IMR-90 (cell line): ENCODE measurements at regions not wholly inside any gene's neighbourhood (a gene's known extent, or its start where the extent isn't known, plus 50 kb on each side); places are given as distances from the start of the nearest gene placed in this dataset.

Experiments used
- ATAC-seq: fragments of 200-7000 bp; cut with Tn5 transposase; 2 replicates; pipeline ENCODE4 v1.9.1; 2020; ENCODE audit warnings: low read depth, mild to moderate bottlenecking, moderate library complexity
- BruUV-seq: library from RNA; stranded (reverse); fragments of 400-500 nt; replicated peaks from 2 replicates; lab custom pipeline; 2021; lab: Mats Ljungman, UMichigan
- CTCF ChIA-PET: fragments of 300-600 bp; formaldehyde crosslinking; extraction: SDS; loops from one replicate; lab custom pipeline; 2021; ENCODE audit warnings: antibody characterized with exemption; lab: Yijun Ruan, JAX
- POLR2A ChIA-PET: fragments of 300-600 bp; sonication (Branson Sonifier 250); formaldehyde crosslinking; loops from one replicate; lab custom pipeline; 2022; ENCODE audit warnings: antibody characterized with exemption; ENCODE audit not compliant: unreplicated experiment; lab: Charles Lee
- DNase-seq: peaks from one replicate; pipeline ENCODE4 v3.0.0; 2013
- H2AFZ ChIP-seq: replicated peaks from 2 replicates; pipeline ENCODE3; 2013; ENCODE audit warnings: low read length, mild to moderate bottlenecking; ENCODE audit not compliant: poor library complexity
- H2AK5ac ChIP-seq: 2 replicates; pipeline ENCODE4 v1.6.1; 2013; ENCODE audit warnings: low read depth, low read length, inconsistent platforms
- H2AK9ac ChIP-seq: replicated peaks from 2 replicates; pipeline ENCODE3; 2013; ENCODE audit warnings: mild to moderate bottlenecking, low read depth, low read length, moderate library complexity; ENCODE audit not compliant: poor library complexity
- H2BK120ac ChIP-seq: 2 replicates; pipeline ENCODE4 v1.6.1; 2013; ENCODE audit warnings: low read depth, low read length, inconsistent platforms
- H2BK15ac ChIP-seq: 3 replicates; pipeline ENCODE4 v1.6.1; 2013; ENCODE audit warnings: low read depth, low read length, inconsistent platforms
- H2BK20ac ChIP-seq: 2 replicates; pipeline ENCODE4 v1.6.1; 2013; ENCODE audit warnings: low read depth, mild to moderate bottlenecking, inconsistent platforms, low read length, moderate library complexity
- H2BK5ac ChIP-seq: 2 replicates; pipeline ENCODE4 v1.6.1; 2013; ENCODE audit warnings: mild to moderate bottlenecking, low read depth, low read length, inconsistent platforms; ENCODE audit not compliant: poor library complexity, severe bottlenecking
- H3K14ac ChIP-seq: replicated peaks from 2 replicates; pipeline ENCODE4 v1.6.1; 2013; ENCODE audit warnings: low read depth, low read length, inconsistent platforms
- H3K18ac ChIP-seq: 2 replicates; pipeline ENCODE4 v1.6.1; 2013; ENCODE audit warnings: low read depth, low read length, control low read depth
- H3K23ac ChIP-seq: 2 replicates; pipeline ENCODE4 v1.6.1; 2013; ENCODE audit warnings: low read depth, low read length, inconsistent platforms
- H3K27ac ChIP-seq: 2 replicates; pipeline ENCODE4 v1.5.1; 2013; ENCODE audit warnings: mild to moderate bottlenecking, control low read depth, low read length; ENCODE audit not compliant: insufficient read depth
- H3K27me3 ChIP-seq: 2 replicates; pipeline ENCODE4 v1.6.1; 2013; ENCODE audit warnings: low read length; ENCODE audit not compliant: control insufficient read depth, insufficient read depth
- H3K36me3 ChIP-seq: 2 replicates; pipeline ENCODE4 v1.6.1; 2013; ENCODE audit warnings: low read length, mixed read lengths; ENCODE audit not compliant: control insufficient read depth, insufficient read depth
- H3K4ac ChIP-seq: 2 replicates; pipeline ENCODE4 v1.6.1; 2013; ENCODE audit warnings: low read depth, low read length, inconsistent platforms
- H3K4me1 ChIP-seq: 2 replicates; pipeline ENCODE4 v1.6.1; 2013; ENCODE audit warnings: low read length, mixed read lengths; ENCODE audit not compliant: control insufficient read depth, insufficient read depth
- H3K4me2 ChIP-seq: 2 replicates; pipeline ENCODE4 v1.6.1; 2013; ENCODE audit warnings: low read depth, mild to moderate bottlenecking, control low read depth, low read length, moderate library complexity
- H3K4me3 ChIP-seq: 2 replicates; pipeline ENCODE4 v1.5.1; 2013; ENCODE audit warnings: low read depth, mild to moderate bottlenecking, control low read depth, low read length, moderate library complexity; ENCODE audit not compliant: insufficient read depth
- H3K56ac ChIP-seq: 2 replicates; pipeline ENCODE4 v1.6.1; 2013; ENCODE audit warnings: low read length, inconsistent platforms; ENCODE audit not compliant: insufficient read depth; ENCODE audit errors: extremely low read depth
- H3K79me1 ChIP-seq, 2 experiments: 2 replicates each; pipeline ENCODE4 v1.6.1; 2013; ENCODE audit warnings: low read length in 2 of 2, inconsistent platforms in 1 of 2, low read depth in 1 of 2
- H3K9ac ChIP-seq: 2 replicates; pipeline ENCODE4 v1.6.1; 2013; ENCODE audit warnings: low read depth, low read length, control low read depth
- H3K9me1 ChIP-seq: 2 replicates; pipeline ENCODE4 v1.6.1; 2013; ENCODE audit warnings: low read length, inconsistent platforms; ENCODE audit not compliant: insufficient read depth
- H3K9me3 ChIP-seq: 2 replicates; pipeline ENCODE4 v1.6.1; 2013; ENCODE audit warnings: low read length; ENCODE audit not compliant: control insufficient read depth, insufficient read depth
- H4K20me1 ChIP-seq: 2 replicates; pipeline ENCODE4 v1.6.1; 2013; ENCODE audit warnings: low read length, inconsistent platforms; ENCODE audit not compliant: insufficient read depth
- H4K5ac ChIP-seq: 2 replicates; pipeline ENCODE4 v1.6.1; 2013; ENCODE audit warnings: mild to moderate bottlenecking, low read depth, low read length, control low read depth
- H4K8ac ChIP-seq, 2 experiments: 2 replicates each; pipeline ENCODE4 v1.6.1; 2013; ENCODE audit warnings: low read depth in 2 of 2, low read length in 2 of 2, control low read depth in 1 of 2, inconsistent platforms in 1 of 2
- H4K91ac ChIP-seq: 2 replicates; pipeline ENCODE4 v1.6.1; 2013; ENCODE audit warnings: low read depth, low read length, inconsistent platforms; ENCODE audit not compliant: insufficient read depth
- CEBPB ChIP-seq: IDR thresholded peaks from 2 replicates; pipeline ENCODE4 v1.6.1; 2012; ENCODE audit warnings: low read depth, low read length, improper control_type of control experiment
- CHD1 ChIP-seq: IDR thresholded peaks from 2 replicates; pipeline ENCODE4 v1.6.1; 2012; ENCODE audit warnings: low read depth, low read length, improper control_type of control experiment
- RAD21 ChIP-seq: IDR thresholded peaks from 2 replicates; pipeline ENCODE4 v1.6.1; 2012; ENCODE audit warnings: low read length, improper control_type of control experiment
- RCOR1 ChIP-seq: IDR thresholded peaks from 2 replicates; pipeline ENCODE4 v1.6.1; 2012; ENCODE audit warnings: mild to moderate bottlenecking, low read length, improper control_type of control experiment; ENCODE audit not compliant: insufficient replicate concordance
- SMC3 ChIP-seq: fragments of 150-350 bp; IDR thresholded peaks from 2 replicates; pipeline ENCODE4 v1.6.1; 2016; ENCODE audit warnings: low read depth, mild to moderate bottlenecking, antibody characterized with exemption, low read length, moderate library complexity
- WGBS, 2 experiments: methylation state at CpG; one replicate each; pipeline versions ENCODE4 v1.1.5 to v1.1.7; 2013; ENCODE audit warnings: missing lambda C conversion rate in 2 of 2; ENCODE audit not compliant: insufficient read length in 1 of 2; ENCODE audit errors: extremely low coverage in 2 of 2; 5-methylcytosine and 5-hydroxymethylcytosine counted together
- dilution Hi-C: fragments of 300-500 bp; cut with HindIII; formaldehyde crosslinking; loops from one replicate; pipeline ENCODE4 v1.14.3; 2018; ENCODE audit warnings: low sequenced_read_pairs; ENCODE audit not compliant: unreplicated experiment
- in situ Hi-C: fragments of 300-500 bp; cut with MboI; formaldehyde crosslinking; loops from 3 replicates; pipeline ENCODE4 v1.14.3; 2019; ENCODE audit warnings: low sequenced_read_pairs, inconsistent platforms, mixed read lengths
- intact Hi-C: fragments of 100-400 bp; cut with micrococcal nuclease; formaldehyde crosslinking; loops from 2 replicates; pipeline ENCODE4 v1.10.0; 2022
- TF ChIP-seq, protein P1 (sequence below): conservative IDR thresholded peaks from 2 replicates; pipeline ENCODE4 v1.5.1; 2012; ENCODE audit warnings: mild to moderate bottlenecking, low read depth, low read length, improper control_type of control experiment

DNA sequence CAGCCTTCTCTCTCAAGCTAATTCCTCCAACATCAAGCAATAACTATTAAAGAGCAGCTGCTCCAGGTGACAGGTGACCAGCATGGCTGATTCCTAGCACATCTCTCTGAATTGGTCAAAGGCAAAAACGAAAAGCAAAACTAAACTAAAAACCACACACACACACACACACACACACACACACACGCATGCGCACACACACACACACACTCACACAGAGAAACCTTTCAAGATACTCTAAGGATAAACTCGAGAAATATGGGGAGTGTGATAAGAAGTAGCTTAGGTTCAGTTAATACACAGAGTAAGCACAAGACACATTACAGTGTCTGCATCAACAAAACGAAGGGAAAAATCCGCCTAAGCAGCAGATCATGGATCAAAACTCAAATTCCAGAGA is 74.5 kb upstream of the FZD7 start:
- H2AFZ ChIP-seq: no peak overlapping the region
- intact Hi-C loops (no loop called here), dilution Hi-C loops (no loop called here), in situ Hi-C loops (no loop called here)
- no peaks in the 10 kb centered on the region for H3K79me1 ChIP-seq
- H2BK15ac ChIP-seq: no peak overlapping the region
- no peak overlapping the region for H3K4me3 ChIP-seq
- no peaks in the 10 kb centered on the region for H3K9me3 ChIP-seq
- 80% methylated on average over 2 of the region's 6 CpGs; no CpG with 5 or more reads in 1 of the 2 experiments for WGBS, 2 experiments
- no peak overlapping the region for H4K8ac ChIP-seq
- H4K20me1 ChIP-seq: no peaks in the 10 kb centered on the region
- DNase-seq (no peak), ATAC-seq (no peak)
- POLR2A ChIA-PET: no interaction called here
- no peak overlapping the region for H3K14ac ChIP-seq
- peaks cover 2% of the 10 kb centered on the region; the same call in 1 of the 2 replicates for H3K27me3 ChIP-seq
- peaks cover 4% of the 10 kb centered on the region for H3K4me1 ChIP-seq
- H3K4me2 ChIP-seq: no peak overlapping the region
- H3K56ac ChIP-seq: no peak overlapping the region
- H2BK120ac ChIP-seq: no peak overlapping the region
- H3K9ac ChIP-seq: no peak overlapping the region
- no peak overlapping the region for H3K23ac ChIP-seq
- no peak overlapping the region for H4K91ac ChIP-seq
- no peaks in the 10 kb centered on the region for H3K36me3 ChIP-seq
- no peak overlapping the region for H3K4ac ChIP-seq
- no peak overlapping the region for H4K5ac ChIP-seq
- no peaks in the 10 kb centered on the region for H3K9me1 ChIP-seq
- TF ChIP-seq CHD1 (no peak), SMC3 (no peak), CEBPB (no peak), RAD21 (no peak), RCOR1 (no peak)
- TF ChIP-seq, protein P1, sequence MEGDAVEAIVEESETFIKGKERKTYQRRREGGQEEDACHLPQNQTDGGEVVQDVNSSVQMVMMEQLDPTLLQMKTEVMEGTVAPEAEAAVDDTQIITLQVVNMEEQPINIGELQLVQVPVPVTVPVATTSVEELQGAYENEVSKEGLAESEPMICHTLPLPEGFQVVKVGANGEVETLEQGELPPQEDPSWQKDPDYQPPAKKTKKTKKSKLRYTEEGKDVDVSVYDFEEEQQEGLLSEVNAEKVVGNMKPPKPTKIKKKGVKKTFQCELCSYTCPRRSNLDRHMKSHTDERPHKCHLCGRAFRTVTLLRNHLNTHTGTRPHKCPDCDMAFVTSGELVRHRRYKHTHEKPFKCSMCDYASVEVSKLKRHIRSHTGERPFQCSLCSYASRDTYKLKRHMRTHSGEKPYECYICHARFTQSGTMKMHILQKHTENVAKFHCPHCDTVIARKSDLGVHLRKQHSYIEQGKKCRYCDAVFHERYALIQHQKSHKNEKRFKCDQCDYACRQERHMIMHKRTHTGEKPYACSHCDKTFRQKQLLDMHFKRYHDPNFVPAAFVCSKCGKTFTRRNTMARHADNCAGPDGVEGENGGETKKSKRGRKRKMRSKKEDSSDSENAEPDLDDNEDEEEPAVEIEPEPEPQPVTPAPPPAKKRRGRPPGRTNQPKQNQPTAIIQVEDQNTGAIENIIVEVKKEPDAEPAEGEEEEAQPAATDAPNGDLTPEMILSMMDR: no peak
- no peak overlapping the region for H2BK5ac ChIP-seq
- H2AK9ac ChIP-seq: no peak overlapping the region
- no peak overlapping the region for H3K27ac ChIP-seq
- BruUV-seq: no TSS peak
- H2BK20ac ChIP-seq: no peak overlapping the region
- no peak overlapping the region for H3K18ac ChIP-seq
- CTCF ChIA-PET: no interaction called here
- H2AK5ac ChIP-seq: no peak overlapping the region
